ENCODE measurements at regions not wholly inside any gene's neighbourhood (a gene's known extent, or its start where the extent isn't known, plus 50 kb on each side); places are given as distances from the start of the nearest gene placed in this dataset.

DNA sequence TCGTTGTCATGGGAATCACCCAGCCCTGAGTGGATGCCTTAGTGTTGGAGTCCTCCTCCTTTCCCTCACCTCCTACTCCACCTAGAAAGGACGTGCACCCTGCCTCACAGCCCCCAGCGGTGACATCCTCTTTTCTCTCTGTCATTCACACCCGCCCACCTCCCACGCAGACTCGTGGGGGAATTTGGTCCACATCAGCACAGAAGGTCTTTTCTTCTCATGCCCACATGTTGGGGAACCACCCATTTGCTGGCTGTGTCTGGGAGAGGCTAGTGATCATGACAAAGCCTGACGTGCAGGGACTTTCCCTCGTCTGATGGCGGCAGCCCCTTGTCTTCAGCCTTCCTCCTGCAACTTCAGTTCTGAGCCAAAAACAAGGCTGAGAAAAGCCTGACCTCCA lies 96.0 kb upstream of the CNKSR3 start:
- ChIA-PET POLR2A (no interaction called here), CTCF (no interaction called here), RAD21 (ENCODE audit: low non-redundant PET in 1 of 2, low total read pairs in 2 of 2, uncharacterized antibody in 2 of 2, unreplicated experiment in 2 of 2) (no interaction called here)
- BruUV-seq (replicated peaks), result no TSS peak
- no peaks in the 10 kb centered on the region for H3K4me1 ChIP-seq (ENCODE audit: control insufficient read depth in 1 of 2, insufficient read depth in 2 of 2, low read length in 2 of 2)
- no peak overlapping the region for H2AFZ ChIP-seq (ENCODE audit: low read depth, low read length, poor library complexity, severe bottlenecking)
- TF ChIP-seq YY1 (IDR thresholded peaks at IDR 0.05; ENCODE audit: extremely low read depth, insufficient replicate concordance, low read depth, low read length) (no peak), FOSL1 (IDR thresholded peaks at IDR 0.05; ENCODE audit: low read depth) (no peak), SRF (IDR thresholded peaks at IDR 0.05; ENCODE audit: low read depth) (no peak), JUND (IDR thresholded peaks at IDR 0.05) (no peak), RAD21 (IDR thresholded peaks at IDR 0.05; ENCODE audit: low read depth) (no peak), SIN3A (IDR thresholded peaks at IDR 0.05; ENCODE audit: low read depth) (no peak), EGR1 (IDR thresholded peaks at IDR 0.05; ENCODE audit: low read depth) (no peak), ZNF274 (IDR thresholded peaks at IDR 0.05; ENCODE audit: low read depth, low read length) (no peak), ELF1 (IDR thresholded peaks at IDR 0.05; ENCODE audit: borderline replicate concordance, low read depth) (no peak), CBX3 (IDR thresholded peaks at IDR 0.05; ENCODE audit: low read depth) (no peak), EZH2 (IDR thresholded peaks at IDR 0.05) (no peak), SP1 (IDR thresholded peaks at IDR 0.05; ENCODE audit: low read depth) (no peak), ZFX (IDR thresholded peaks at IDR 0.05) (no peak), POLR2A (IDR thresholded peaks at IDR 0.05; ENCODE audit: borderline replicate concordance, extremely low read depth, insufficient read depth, insufficient read length) (no peak), TCF7L2 (IDR thresholded peaks at IDR 0.05; ENCODE audit: borderline replicate concordance, extremely low read depth, insufficient read depth, insufficient read length) (no peak)
- TF ChIP-seq, protein P1, sequence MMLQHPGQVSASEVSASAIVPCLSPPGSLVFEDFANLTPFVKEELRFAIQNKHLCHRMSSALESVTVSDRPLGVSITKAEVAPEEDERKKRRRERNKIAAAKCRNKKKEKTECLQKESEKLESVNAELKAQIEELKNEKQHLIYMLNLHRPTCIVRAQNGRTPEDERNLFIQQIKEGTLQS (IDR thresholded peaks at IDR 0.05), result no peak
- TF ChIP-seq, protein P2, sequence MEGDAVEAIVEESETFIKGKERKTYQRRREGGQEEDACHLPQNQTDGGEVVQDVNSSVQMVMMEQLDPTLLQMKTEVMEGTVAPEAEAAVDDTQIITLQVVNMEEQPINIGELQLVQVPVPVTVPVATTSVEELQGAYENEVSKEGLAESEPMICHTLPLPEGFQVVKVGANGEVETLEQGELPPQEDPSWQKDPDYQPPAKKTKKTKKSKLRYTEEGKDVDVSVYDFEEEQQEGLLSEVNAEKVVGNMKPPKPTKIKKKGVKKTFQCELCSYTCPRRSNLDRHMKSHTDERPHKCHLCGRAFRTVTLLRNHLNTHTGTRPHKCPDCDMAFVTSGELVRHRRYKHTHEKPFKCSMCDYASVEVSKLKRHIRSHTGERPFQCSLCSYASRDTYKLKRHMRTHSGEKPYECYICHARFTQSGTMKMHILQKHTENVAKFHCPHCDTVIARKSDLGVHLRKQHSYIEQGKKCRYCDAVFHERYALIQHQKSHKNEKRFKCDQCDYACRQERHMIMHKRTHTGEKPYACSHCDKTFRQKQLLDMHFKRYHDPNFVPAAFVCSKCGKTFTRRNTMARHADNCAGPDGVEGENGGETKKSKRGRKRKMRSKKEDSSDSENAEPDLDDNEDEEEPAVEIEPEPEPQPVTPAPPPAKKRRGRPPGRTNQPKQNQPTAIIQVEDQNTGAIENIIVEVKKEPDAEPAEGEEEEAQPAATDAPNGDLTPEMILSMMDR (IDR thresholded peaks at IDR 0.05 in 2 of 3, conservative IDR thresholded peaks at IDR 0.05 in 1 of 3; ENCODE audit: borderline replicate concordance in 1 of 3, insufficient read depth in 1 of 3, low read depth in 2 of 3, low read length in 2 of 3), result no peak
- TF ChIP-seq, protein P3, sequence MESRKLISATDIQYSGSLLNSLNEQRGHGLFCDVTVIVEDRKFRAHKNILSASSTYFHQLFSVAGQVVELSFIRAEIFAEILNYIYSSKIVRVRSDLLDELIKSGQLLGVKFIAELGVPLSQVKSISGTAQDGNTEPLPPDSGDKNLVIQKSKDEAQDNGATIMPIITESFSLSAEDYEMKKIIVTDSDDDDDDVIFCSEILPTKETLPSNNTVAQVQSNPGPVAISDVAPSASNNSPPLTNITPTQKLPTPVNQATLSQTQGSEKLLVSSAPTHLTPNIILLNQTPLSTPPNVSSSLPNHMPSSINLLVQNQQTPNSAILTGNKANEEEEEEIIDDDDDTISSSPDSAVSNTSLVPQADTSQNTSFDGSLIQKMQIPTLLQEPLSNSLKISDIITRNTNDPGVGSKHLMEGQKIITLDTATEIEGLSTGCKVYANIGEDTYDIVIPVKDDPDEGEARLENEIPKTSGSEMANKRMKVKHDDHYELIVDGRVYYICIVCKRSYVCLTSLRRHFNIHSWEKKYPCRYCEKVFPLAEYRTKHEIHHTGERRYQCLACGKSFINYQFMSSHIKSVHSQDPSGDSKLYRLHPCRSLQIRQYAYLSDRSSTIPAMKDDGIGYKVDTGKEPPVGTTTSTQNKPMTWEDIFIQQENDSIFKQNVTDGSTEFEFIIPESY (IDR thresholded peaks at IDR 0.05; ENCODE audit: extremely low read depth, insufficient replicate concordance, low read length), result no peak
- TF ChIP-seq, protein P4, sequence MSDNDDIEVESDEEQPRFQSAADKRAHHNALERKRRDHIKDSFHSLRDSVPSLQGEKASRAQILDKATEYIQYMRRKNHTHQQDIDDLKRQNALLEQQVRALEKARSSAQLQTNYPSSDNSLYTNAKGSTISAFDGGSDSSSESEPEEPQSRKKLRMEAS (IDR thresholded peaks at IDR 0.05), result no peak
- TF ChIP-seq, protein P5, sequence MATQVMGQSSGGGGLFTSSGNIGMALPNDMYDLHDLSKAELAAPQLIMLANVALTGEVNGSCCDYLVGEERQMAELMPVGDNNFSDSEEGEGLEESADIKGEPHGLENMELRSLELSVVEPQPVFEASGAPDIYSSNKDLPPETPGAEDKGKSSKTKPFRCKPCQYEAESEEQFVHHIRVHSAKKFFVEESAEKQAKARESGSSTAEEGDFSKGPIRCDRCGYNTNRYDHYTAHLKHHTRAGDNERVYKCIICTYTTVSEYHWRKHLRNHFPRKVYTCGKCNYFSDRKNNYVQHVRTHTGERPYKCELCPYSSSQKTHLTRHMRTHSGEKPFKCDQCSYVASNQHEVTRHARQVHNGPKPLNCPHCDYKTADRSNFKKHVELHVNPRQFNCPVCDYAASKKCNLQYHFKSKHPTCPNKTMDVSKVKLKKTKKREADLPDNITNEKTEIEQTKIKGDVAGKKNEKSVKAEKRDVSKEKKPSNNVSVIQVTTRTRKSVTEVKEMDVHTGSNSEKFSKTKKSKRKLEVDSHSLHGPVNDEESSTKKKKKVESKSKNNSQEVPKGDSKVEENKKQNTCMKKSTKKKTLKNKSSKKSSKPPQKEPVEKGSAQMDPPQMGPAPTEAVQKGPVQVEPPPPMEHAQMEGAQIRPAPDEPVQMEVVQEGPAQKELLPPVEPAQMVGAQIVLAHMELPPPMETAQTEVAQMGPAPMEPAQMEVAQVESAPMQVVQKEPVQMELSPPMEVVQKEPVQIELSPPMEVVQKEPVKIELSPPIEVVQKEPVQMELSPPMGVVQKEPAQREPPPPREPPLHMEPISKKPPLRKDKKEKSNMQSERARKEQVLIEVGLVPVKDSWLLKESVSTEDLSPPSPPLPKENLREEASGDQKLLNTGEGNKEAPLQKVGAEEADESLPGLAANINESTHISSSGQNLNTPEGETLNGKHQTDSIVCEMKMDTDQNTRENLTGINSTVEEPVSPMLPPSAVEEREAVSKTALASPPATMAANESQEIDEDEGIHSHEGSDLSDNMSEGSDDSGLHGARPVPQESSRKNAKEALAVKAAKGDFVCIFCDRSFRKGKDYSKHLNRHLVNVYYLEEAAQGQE (IDR thresholded peaks at IDR 0.05; ENCODE audit: low read depth), result no peak
- H3K36me3 ChIP-seq (ENCODE audit: control insufficient read depth in 1 of 2, insufficient read depth in 2 of 2, low read length in 2 of 2), result no peaks in the 10 kb centered on the region
- 0 out of 2 replicates have a peak, but pooled peaks cover under 1% of the 10 kb centered on the region for H3K9me2 ChIP-seq (ENCODE audit: insufficient read depth)
- no peak overlapping the region for H3K4me3 ChIP-seq (replicated peaks in 1 of 2; ENCODE audit: low read depth in 1 of 2, low read length in 2 of 2)
- no peaks in the 10 kb centered on the region for H4K20me1 ChIP-seq (ENCODE audit: insufficient read depth)
- no peak overlapping the region for H3K9ac ChIP-seq (ENCODE audit: low read length)
- intact Hi-C loops (cut with micrococcal nuclease), result no loop called here
- no peaks in the 10 kb centered on the region for H3K79me2 ChIP-seq (ENCODE audit: insufficient read depth, low read length)
- H3K4me2 ChIP-seq (ENCODE audit: low read length), result no peak overlapping the region
- no peaks in the 10 kb centered on the region for H3K9me3 ChIP-seq (ENCODE audit: control insufficient read depth in 1 of 2, insufficient read depth in 1 of 2, low read depth in 1 of 2, low read length in 2 of 2)
- ATAC-seq, result no peak
- DNase-seq (ENCODE audit: low read depth, low spot score), result no peak
- H3K27me3 ChIP-seq (ENCODE audit: insufficient read depth, low read length), result no peaks in the 10 kb centered on the region
- H3K27ac ChIP-seq (ENCODE audit: low read depth, low read length), result no peak overlapping the region
